Activated effector memory CD4-positive, alpha-beta T cell treated with Interleukin-2 at 50 U/mL for 16 hours (primary cell): ENCODE measurements at regions not wholly inside any gene's neighbourhood (a gene's known extent, or its start where the extent isn't known, plus 50 kb on each side); places are given as distances from the start of the nearest gene placed in this dataset.
"Not testable (repeated sequence)": the region's sequence is repeated elsewhere in the genome, so short reads cannot be mapped to it uniquely, and the experiment has no call there.

Experiments used
- DNase-seq: peaks from one replicate; pipeline ENCODE4 v3.0.0-alpha.2; 2020

GRCh38 chr11:134941936-134942600, 530.0 kb upstream of the B3GAT1 start:
- DNase-seq = not testable (repeated sequence)

GRCh38 chr11:134941326-134941725, 529.3 kb upstream of the B3GAT1 start:
- DNase-seq = no peak

- no peak for DNase-seq
Measured at GRCh38 chr11:134940441-134941126, 528.5 kb upstream of the B3GAT1 start.

GRCh38 chr11:134939905-134940304, 527.9 kb upstream of the B3GAT1 start:
- DNase-seq = no peak

- DNase-seq = no peak
Measured at GRCh38 chr11:134939031-134939430, 527.0 kb upstream of the B3GAT1 start.

GRCh38 chr11:134938212-134938611, 526.2 kb upstream of the B3GAT1 start:
- DNase-seq = no peak

GRCh38 chr11:134937193-134937592, 525.2 kb upstream of the B3GAT1 start:
- not testable (repeated sequence) for DNase-seq

GRCh38 chr11:134932761-134933160, 520.7 kb upstream of the B3GAT1 start:
- no peak for DNase-seq

GRCh38 chr11:134925432-134925831, 513.4 kb upstream of the B3GAT1 start:
- DNase-seq = no peak

GRCh38 chr11:134923441-134923840, 511.4 kb upstream of the B3GAT1 start:
- no peak for DNase-seq

- DNase-seq = no peak
Measured at GRCh38 chr11:134921938-134922337, 509.9 kb upstream of the B3GAT1 start.

- no peak for DNase-seq
Measured at GRCh38 chr11:134920851-134921608, 509.0 kb upstream of the B3GAT1 start.

- DNase-seq = no peak
Measured at GRCh38 chr11:134916421-134917213, 504.6 kb upstream of the B3GAT1 start.

- no peak for DNase-seq
Measured at GRCh38 chr11:134915881-134916280, 503.8 kb upstream of the B3GAT1 start.

GRCh38 chr11:134915212-134915611, 503.2 kb upstream of the B3GAT1 start:
- no peak for DNase-seq

GRCh38 chr11:134913999-134914590, 502.1 kb upstream of the B3GAT1 start:
- no peak for DNase-seq

GRCh38 chr11:134913391-134913790, 501.3 kb upstream of the B3GAT1 start:
- DNase-seq = no peak

GRCh38 chr11:134911514-134912180, 499.6 kb upstream of the B3GAT1 start:
- no peak for DNase-seq

GRCh38 chr11:134908583-134908982, 496.5 kb upstream of the B3GAT1 start:
- DNase-seq = no peak

- no peak for DNase-seq
Measured at GRCh38 chr11:134907636-134908035, 495.6 kb upstream of the B3GAT1 start.

GRCh38 chr11:134906356-134906955, 494.4 kb upstream of the B3GAT1 start:
- DNase-seq = no peak

GRCh38 chr11:134905928-134906327, 493.9 kb upstream of the B3GAT1 start:
- DNase-seq = no peak
